A549 (cell line): ENCODE measurements at regions not wholly inside any gene's neighbourhood (a gene's known extent, or its start where the extent isn't known, plus 50 kb on each side); places are given as distances from the start of the nearest gene placed in this dataset.

Experiments used
- BHLHE40 ChIP-seq: IDR thresholded peaks from 2 replicates; pipeline ENCODE4 v1.6.1; 2012; ENCODE audit warnings: low read depth, low read length, inconsistent platforms
- EHF ChIP-seq: fragments of 250-450 bp; sonication (Bioruptor Pico); IDR thresholded peaks from 2 replicates; pipeline ENCODE4 v1.5.0; 2020; ENCODE audit warnings: mild to moderate bottlenecking
- ESRRA ChIP-seq: fragments of 150-350 bp; IDR thresholded peaks from 2 replicates; pipeline ENCODE4 v1.6.1; 2014; ENCODE audit warnings: mild to moderate bottlenecking, low read length, borderline replicate concordance
- FOSL2 ChIP-seq, 2 experiments: fragments of 450-650 bp in 1 of 2; fragments of >200 bp in 1 of 2; sonication (Bioruptor Twin) in 1 of 2; formaldehyde crosslinking; IDR thresholded peaks; 2 replicates each; pipeline versions ENCODE4 v1.5.0 to v1.6.1; 2016 to 2020; ENCODE audit warnings: mild to moderate bottlenecking in 1 of 2, moderate library complexity in 1 of 2
- MAX ChIP-seq: IDR thresholded peaks from 2 replicates; pipeline ENCODE4 v1.6.1; 2012
- MYC ChIP-seq: IDR thresholded peaks from 2 replicates; pipeline ENCODE4 v1.6.1; 2012; ENCODE audit warnings: mild to moderate bottlenecking, inconsistent platforms, low read length, improper control_type of control experiment, borderline replicate concordance
- REST ChIP-seq: fragments of 200-600 bp; sonication (generic); IDR thresholded peaks from 2 replicates; pipeline ENCODE4 v1.6.1; 2016; ENCODE audit warnings: antibody characterized with exemption, mild to moderate bottlenecking, moderate library complexity
- ZFP36 ChIP-seq: fragments of 450-650 bp; IDR thresholded peaks from 2 replicates; pipeline ENCODE4 v1.6.1; 2014; ENCODE audit warnings: borderline replicate concordance; ENCODE audit not compliant: partially characterized antibody

- TF ChIP-seq FOSL2 (IDR thresholded peaks at IDR 0.05) (no peak), FOSL2 (CRISPR knock-in tag; IDR thresholded peaks at IDR 0.05) (no peak), EHF (CRISPR knock-in tag) (no peak), ZFP36 (no peak), MYC (no peak), ESRRA (no peak), MAX (no peak), BHLHE40 (no peak), REST (no peak)
Observed at GRCh38 chr1:229105109-229105508, 165.8 kb upstream of the RAB4A start.
